HCT116 (cell line): ENCODE measurements at regions not wholly inside any gene's neighbourhood (a gene's known extent, or its start where the extent isn't known, plus 50 kb on each side); places are given as distances from the start of the nearest gene placed in this dataset.

Experiments used
- ATAC-seq: fragments of 200-7000 bp; cut with Tn5 transposase; 2 replicates; pipeline ENCODE4 v1.9.1; 2020; ENCODE audit warnings: mild to moderate bottlenecking, moderate library complexity
- BruUV-seq: library from RNA; stranded (reverse); fragments of 400-500 nt; replicated peaks from 2 replicates; lab custom pipeline; 2021; lab: Mats Ljungman, UMichigan
- CTCF ChIA-PET: fragments of 300-600 bp; sonication (Branson Sonifier 250); formaldehyde crosslinking; loops from one replicate; lab custom pipeline; 2021; ENCODE audit warnings: antibody characterized with exemption; lab: Charles Lee
- POLR2A ChIA-PET: fragments of 300-600, 350-600 bp; sonication (Branson Sonifier 250); formaldehyde crosslinking; loops from one replicate; lab custom pipeline; 2021; ENCODE audit warnings: antibody characterized with exemption; lab: Charles Lee
- RAD21 ChIA-PET, 2 experiments: fragments of 300-600 bp; sonication (Branson Sonifier 250); formaldehyde crosslinking; loops; one replicate each; lab custom pipeline; 2023; ENCODE audit warnings: low total read pairs in 2 of 2; ENCODE audit not compliant: uncharacterized antibody in 2 of 2, unreplicated experiment in 2 of 2, low non-redundant PET in 1 of 2; lab: Charles Lee
- DNase-seq: peaks from one replicate; pipeline ENCODE4 v3.0.0-alpha.2; 2010; ENCODE audit warnings: low read depth, low spot score
- H2AFZ ChIP-seq: fragments of 200-600 bp; shearing (Covaris generic), sonication (generic); 2 replicates; pipeline ENCODE4 v1.6.1; 2017; ENCODE audit warnings: low read depth, mixed run types, mixed read lengths, antibody characterized with exemption, low read length; ENCODE audit not compliant: poor library complexity, severe bottlenecking
- H3K27ac ChIP-seq: 2 replicates; pipeline ENCODE4 v1.5.1; 2012; ENCODE audit warnings: low read depth, low read length
- H3K27me3 ChIP-seq: fragments of 200-600 bp; sonication (generic); 2 replicates; pipeline ENCODE4 v1.6.1; 2016; ENCODE audit warnings: mixed run types, low read length, mixed read lengths; ENCODE audit not compliant: insufficient read depth
- H3K36me3 ChIP-seq, 2 experiments: fragments of 200-500 bp in 1 of 2; fragments of 200-600 bp in 1 of 2; sonication (Bioruptor generic) in 1 of 2; sonication (generic) in 1 of 2; 2 replicates each; pipeline versions ENCODE4 v1.5.1 to v1.6.1; 2014 to 2016; ENCODE audit warnings: low read length in 2 of 2, inconsistent platforms in 1 of 2, mixed read lengths in 1 of 2, mixed run types in 1 of 2; ENCODE audit not compliant: insufficient read depth in 2 of 2, control insufficient read depth in 1 of 2
- H3K4me1 ChIP-seq, 2 experiments: fragments of 200-600 bp in 1 of 2; sonication (generic) in 1 of 2; 2 replicates each; pipeline versions ENCODE4 v1.5.1 to v1.6.1; 2012 to 2017; ENCODE audit warnings: low read length in 2 of 2, inconsistent platforms in 1 of 2, mild to moderate bottlenecking in 1 of 2, mixed read lengths in 1 of 2, mixed run types in 1 of 2, moderate library complexity in 1 of 2; ENCODE audit not compliant: insufficient read depth in 2 of 2, control insufficient read depth in 1 of 2
- H3K4me2 ChIP-seq: fragments of 200-600 bp; sonication (generic); 2 replicates; pipeline ENCODE4 v1.6.1; 2017; ENCODE audit warnings: mixed run types, low read length, mixed read lengths
- H3K4me3 ChIP-seq, 2 experiments: fragments of 200-600 bp in 1 of 2; sonication (generic) in 1 of 2; replicated peaks in 1 of 2; 2 replicates each; pipeline ENCODE4 v1.5.1; 2011 to 2016; ENCODE audit warnings: low read length in 2 of 2, control low read depth in 1 of 2, low read depth in 1 of 2, mild to moderate bottlenecking in 1 of 2, mixed read lengths in 1 of 2, mixed run types in 1 of 2
- H3K79me2 ChIP-seq: fragments of 200-600 bp; sonication (generic); 2 replicates; pipeline ENCODE4 v1.6.1; 2017; ENCODE audit warnings: mild to moderate bottlenecking, mixed run types, low read length, moderate library complexity, mixed read lengths; ENCODE audit not compliant: insufficient read depth
- H3K9ac ChIP-seq: fragments of 200-600 bp; sonication (generic); 2 replicates; pipeline ENCODE4 v1.6.1; 2016; ENCODE audit warnings: low read length, mixed read lengths
- H3K9me2 ChIP-seq: fragments of 200-600 bp; sonication (generic), shearing (Covaris generic); 2 replicates; pipeline ENCODE4 v1.6.1; 2017; ENCODE audit warnings: mixed run types, mild to moderate bottlenecking, moderate library complexity; ENCODE audit not compliant: insufficient read depth
- H3K9me3 ChIP-seq, 2 experiments: fragments of 200-500 bp in 1 of 2; fragments of 200-600 bp in 1 of 2; sonication (Bioruptor generic) in 1 of 2; sonication (generic) in 1 of 2; 2 replicates each; pipeline ENCODE4 v1.6.1; 2014 to 2017; ENCODE audit warnings: low read length in 2 of 2, mixed read lengths in 2 of 2, inconsistent platforms in 1 of 2, low read depth in 1 of 2, mild to moderate bottlenecking in 1 of 2, mixed run types in 1 of 2, moderate library complexity in 1 of 2; ENCODE audit not compliant: control insufficient read depth in 1 of 2, insufficient read depth in 1 of 2
- H4K20me1 ChIP-seq: fragments of 200-600 bp; sonication (generic), shearing (Covaris generic); 2 replicates; pipeline ENCODE4 v1.6.1; 2017; ENCODE audit warnings: mixed run types, mild to moderate bottlenecking, moderate library complexity; ENCODE audit not compliant: insufficient read depth
- EZH2 ChIP-seq: fragments of 200-600 bp; sonication (generic); IDR thresholded peaks from 2 replicates; pipeline ENCODE4 v1.6.1; 2017; ENCODE audit warnings: antibody characterized with exemption, mixed run types
- FOSL1 ChIP-seq: IDR thresholded peaks from 2 replicates; pipeline ENCODE4 v1.6.1; 2012; ENCODE audit warnings: low read depth
- JUND ChIP-seq: IDR thresholded peaks from 2 replicates; pipeline ENCODE4 v1.6.1; 2012
- POLR2A ChIP-seq: IDR thresholded peaks from 2 replicates; pipeline ENCODE4 v1.7.0; 2011; ENCODE audit warnings: borderline replicate concordance; ENCODE audit not compliant: insufficient read depth, insufficient read length; ENCODE audit errors: extremely low read depth
- POLR2AphosphoS5 ChIP-seq: IDR thresholded peaks from 2 replicates; pipeline ENCODE4 v1.6.1; 2011; ENCODE audit warnings: mild to moderate bottlenecking, low read depth, low read length, moderate library complexity
- RAD21 ChIP-seq: IDR thresholded peaks from 2 replicates; pipeline ENCODE4 v1.6.1; 2012; ENCODE audit warnings: low read depth, mild to moderate bottlenecking
- SIN3A ChIP-seq: IDR thresholded peaks from 2 replicates; pipeline ENCODE4 v1.6.1; 2012; ENCODE audit warnings: low read depth
- SP1 ChIP-seq: IDR thresholded peaks from 2 replicates; pipeline ENCODE4 v1.6.1; 2012; ENCODE audit warnings: low read depth
- SRF ChIP-seq: IDR thresholded peaks from 2 replicates; pipeline ENCODE4 v1.6.1; 2012; ENCODE audit warnings: low read depth
- YY1 ChIP-seq: IDR thresholded peaks from 2 replicates; pipeline ENCODE4 v1.6.1; 2011; ENCODE audit warnings: low read length, low read depth, moderate library complexity, mild to moderate bottlenecking; ENCODE audit not compliant: insufficient replicate concordance; ENCODE audit errors: extremely low read depth
- intact Hi-C: fragments of 100-400 bp; cut with micrococcal nuclease; formaldehyde crosslinking; loops from 2 replicates; pipeline ENCODE4 v1.10.0; 2022
- TF ChIP-seq, protein P1 (sequence below): IDR thresholded peaks from 2 replicates; pipeline ENCODE4 v1.6.1; 2011; ENCODE audit warnings: mild to moderate bottlenecking, low read length, moderate library complexity; ENCODE audit not compliant: insufficient replicate concordance; ENCODE audit errors: extremely low read depth
- TF ChIP-seq, protein P2 (sequence below): IDR thresholded peaks from 2 replicates; pipeline ENCODE4 v1.6.1; 2012
- TF ChIP-seq, protein P3 (sequence below), 3 experiments: fragments of 200-600 bp in 1 of 3; sonication (generic) in 1 of 3; IDR thresholded peaks in 2 of 3; conservative IDR thresholded peaks in 1 of 3; 2 replicates each; pipeline ENCODE4 v1.5.1; 2012 to 2017; ENCODE audit warnings: low read depth in 2 of 3, low read length in 2 of 3, antibody characterized with exemption in 1 of 3, borderline replicate concordance in 1 of 3, control low read depth in 1 of 3, mild to moderate bottlenecking in 1 of 3, mixed read lengths in 1 of 3, mixed run types in 1 of 3, moderate library complexity in 1 of 3; ENCODE audit not compliant: insufficient read depth in 1 of 3
- TF ChIP-seq, protein P4 (sequence below): IDR thresholded peaks from 2 replicates; pipeline ENCODE4 v1.6.1; 2012; ENCODE audit warnings: low read depth
- TF ChIP-seq, protein P5 (sequence below): IDR thresholded peaks from 2 replicates; pipeline ENCODE4 v1.6.1; 2012

DNA sequence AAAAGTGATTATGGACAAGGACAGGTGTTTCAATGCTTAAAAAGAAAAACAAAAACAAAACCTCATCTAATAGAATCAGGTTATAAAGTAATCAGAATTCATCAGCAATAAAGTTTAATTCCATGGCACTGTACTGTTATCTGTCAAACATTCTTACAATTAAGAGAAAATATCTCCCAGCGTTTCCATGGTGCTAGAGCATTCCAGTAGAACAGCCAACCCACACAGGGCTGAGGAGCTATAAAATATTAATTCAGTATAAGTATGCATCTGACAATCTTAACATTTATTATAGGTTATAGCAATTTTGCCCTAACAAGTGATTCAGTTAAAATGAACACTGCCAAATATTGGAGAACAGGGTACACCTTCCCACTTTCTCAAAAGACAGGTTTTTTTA, 128.7 kb upstream of the DEPDC1 start:
- H2AFZ ChIP-seq = no peak overlapping the region
- POLR2A ChIA-PET = no interaction called here
- DNase-seq = no peak
- no peak overlapping the region for H3K4me2 ChIP-seq
- H3K9me2 ChIP-seq = no peaks in the 10 kb centered on the region
- intact Hi-C loops = no loop called here
- H3K27ac ChIP-seq = no peak overlapping the region
- RAD21 ChIA-PET = no interaction called here
- H3K36me3 ChIP-seq = no peaks in the 10 kb centered on the region
- H3K9me3 ChIP-seq = peaks cover 0 to 8% of the 10 kb centered on the region in 2 experiments; a peak in 2 of 4 replicates
- no peak overlapping the region for H3K9ac ChIP-seq
- H3K79me2 ChIP-seq = no peaks in the 10 kb centered on the region
- H3K4me3 ChIP-seq = no peak overlapping the region
- peaks cover 0 to 11% of the 10 kb centered on the region in 2 experiments; a peak in 2 of 4 replicates for H3K4me1 ChIP-seq
- ATAC-seq = no peak
- CTCF ChIA-PET = no interaction called here
- no peaks in the 10 kb centered on the region for H4K20me1 ChIP-seq
- no peaks in the 10 kb centered on the region for H3K27me3 ChIP-seq
- TF ChIP-seq, protein P1, sequence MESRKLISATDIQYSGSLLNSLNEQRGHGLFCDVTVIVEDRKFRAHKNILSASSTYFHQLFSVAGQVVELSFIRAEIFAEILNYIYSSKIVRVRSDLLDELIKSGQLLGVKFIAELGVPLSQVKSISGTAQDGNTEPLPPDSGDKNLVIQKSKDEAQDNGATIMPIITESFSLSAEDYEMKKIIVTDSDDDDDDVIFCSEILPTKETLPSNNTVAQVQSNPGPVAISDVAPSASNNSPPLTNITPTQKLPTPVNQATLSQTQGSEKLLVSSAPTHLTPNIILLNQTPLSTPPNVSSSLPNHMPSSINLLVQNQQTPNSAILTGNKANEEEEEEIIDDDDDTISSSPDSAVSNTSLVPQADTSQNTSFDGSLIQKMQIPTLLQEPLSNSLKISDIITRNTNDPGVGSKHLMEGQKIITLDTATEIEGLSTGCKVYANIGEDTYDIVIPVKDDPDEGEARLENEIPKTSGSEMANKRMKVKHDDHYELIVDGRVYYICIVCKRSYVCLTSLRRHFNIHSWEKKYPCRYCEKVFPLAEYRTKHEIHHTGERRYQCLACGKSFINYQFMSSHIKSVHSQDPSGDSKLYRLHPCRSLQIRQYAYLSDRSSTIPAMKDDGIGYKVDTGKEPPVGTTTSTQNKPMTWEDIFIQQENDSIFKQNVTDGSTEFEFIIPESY = no peak
- TF ChIP-seq SP1 = no peak
- no peak for TF ChIP-seq POLR2A
- no peak for TF ChIP-seq POLR2AphosphoS5
- TF ChIP-seq YY1 = no peak
- no peak for TF ChIP-seq SIN3A
- TF ChIP-seq, protein P2, sequence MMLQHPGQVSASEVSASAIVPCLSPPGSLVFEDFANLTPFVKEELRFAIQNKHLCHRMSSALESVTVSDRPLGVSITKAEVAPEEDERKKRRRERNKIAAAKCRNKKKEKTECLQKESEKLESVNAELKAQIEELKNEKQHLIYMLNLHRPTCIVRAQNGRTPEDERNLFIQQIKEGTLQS = no peak
- no peak for TF ChIP-seq SRF
- no peak for TF ChIP-seq EZH2
- no peak for TF ChIP-seq JUND
- TF ChIP-seq, protein P3, sequence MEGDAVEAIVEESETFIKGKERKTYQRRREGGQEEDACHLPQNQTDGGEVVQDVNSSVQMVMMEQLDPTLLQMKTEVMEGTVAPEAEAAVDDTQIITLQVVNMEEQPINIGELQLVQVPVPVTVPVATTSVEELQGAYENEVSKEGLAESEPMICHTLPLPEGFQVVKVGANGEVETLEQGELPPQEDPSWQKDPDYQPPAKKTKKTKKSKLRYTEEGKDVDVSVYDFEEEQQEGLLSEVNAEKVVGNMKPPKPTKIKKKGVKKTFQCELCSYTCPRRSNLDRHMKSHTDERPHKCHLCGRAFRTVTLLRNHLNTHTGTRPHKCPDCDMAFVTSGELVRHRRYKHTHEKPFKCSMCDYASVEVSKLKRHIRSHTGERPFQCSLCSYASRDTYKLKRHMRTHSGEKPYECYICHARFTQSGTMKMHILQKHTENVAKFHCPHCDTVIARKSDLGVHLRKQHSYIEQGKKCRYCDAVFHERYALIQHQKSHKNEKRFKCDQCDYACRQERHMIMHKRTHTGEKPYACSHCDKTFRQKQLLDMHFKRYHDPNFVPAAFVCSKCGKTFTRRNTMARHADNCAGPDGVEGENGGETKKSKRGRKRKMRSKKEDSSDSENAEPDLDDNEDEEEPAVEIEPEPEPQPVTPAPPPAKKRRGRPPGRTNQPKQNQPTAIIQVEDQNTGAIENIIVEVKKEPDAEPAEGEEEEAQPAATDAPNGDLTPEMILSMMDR (IDR thresholded peaks at IDR 0.05 in 2 of 3, conservative IDR thresholded peaks at IDR 0.05 in 1 of 3; ENCODE audit: borderline replicate concordance in 1 of 3, insufficient read depth in 1 of 3, low read depth in 2 of 3, low read length in 2 of 3) = no peak
- TF ChIP-seq, protein P4, sequence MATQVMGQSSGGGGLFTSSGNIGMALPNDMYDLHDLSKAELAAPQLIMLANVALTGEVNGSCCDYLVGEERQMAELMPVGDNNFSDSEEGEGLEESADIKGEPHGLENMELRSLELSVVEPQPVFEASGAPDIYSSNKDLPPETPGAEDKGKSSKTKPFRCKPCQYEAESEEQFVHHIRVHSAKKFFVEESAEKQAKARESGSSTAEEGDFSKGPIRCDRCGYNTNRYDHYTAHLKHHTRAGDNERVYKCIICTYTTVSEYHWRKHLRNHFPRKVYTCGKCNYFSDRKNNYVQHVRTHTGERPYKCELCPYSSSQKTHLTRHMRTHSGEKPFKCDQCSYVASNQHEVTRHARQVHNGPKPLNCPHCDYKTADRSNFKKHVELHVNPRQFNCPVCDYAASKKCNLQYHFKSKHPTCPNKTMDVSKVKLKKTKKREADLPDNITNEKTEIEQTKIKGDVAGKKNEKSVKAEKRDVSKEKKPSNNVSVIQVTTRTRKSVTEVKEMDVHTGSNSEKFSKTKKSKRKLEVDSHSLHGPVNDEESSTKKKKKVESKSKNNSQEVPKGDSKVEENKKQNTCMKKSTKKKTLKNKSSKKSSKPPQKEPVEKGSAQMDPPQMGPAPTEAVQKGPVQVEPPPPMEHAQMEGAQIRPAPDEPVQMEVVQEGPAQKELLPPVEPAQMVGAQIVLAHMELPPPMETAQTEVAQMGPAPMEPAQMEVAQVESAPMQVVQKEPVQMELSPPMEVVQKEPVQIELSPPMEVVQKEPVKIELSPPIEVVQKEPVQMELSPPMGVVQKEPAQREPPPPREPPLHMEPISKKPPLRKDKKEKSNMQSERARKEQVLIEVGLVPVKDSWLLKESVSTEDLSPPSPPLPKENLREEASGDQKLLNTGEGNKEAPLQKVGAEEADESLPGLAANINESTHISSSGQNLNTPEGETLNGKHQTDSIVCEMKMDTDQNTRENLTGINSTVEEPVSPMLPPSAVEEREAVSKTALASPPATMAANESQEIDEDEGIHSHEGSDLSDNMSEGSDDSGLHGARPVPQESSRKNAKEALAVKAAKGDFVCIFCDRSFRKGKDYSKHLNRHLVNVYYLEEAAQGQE = no peak
- TF ChIP-seq, protein P5, sequence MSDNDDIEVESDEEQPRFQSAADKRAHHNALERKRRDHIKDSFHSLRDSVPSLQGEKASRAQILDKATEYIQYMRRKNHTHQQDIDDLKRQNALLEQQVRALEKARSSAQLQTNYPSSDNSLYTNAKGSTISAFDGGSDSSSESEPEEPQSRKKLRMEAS = no peak
- TF ChIP-seq RAD21 = no peak
- TF ChIP-seq FOSL1 = no peak
- BruUV-seq = no TSS peak
